GM11168 (cell line): ENCODE measurements at regions not wholly inside any gene's neighbourhood (a gene's known extent, or its start where the extent isn't known, plus 50 kb on each side); places are given as distances from the start of the nearest gene placed in this dataset.

Source experiments
- in situ Hi-C: fragments of 300-500 bp; cut with MboI; formaldehyde crosslinking; loops from one replicate; pipeline ENCODE4 v1.12.0; 2022; ENCODE audit warnings: low sequenced_read_pairs; ENCODE audit not compliant: unreplicated experiment

DNA sequence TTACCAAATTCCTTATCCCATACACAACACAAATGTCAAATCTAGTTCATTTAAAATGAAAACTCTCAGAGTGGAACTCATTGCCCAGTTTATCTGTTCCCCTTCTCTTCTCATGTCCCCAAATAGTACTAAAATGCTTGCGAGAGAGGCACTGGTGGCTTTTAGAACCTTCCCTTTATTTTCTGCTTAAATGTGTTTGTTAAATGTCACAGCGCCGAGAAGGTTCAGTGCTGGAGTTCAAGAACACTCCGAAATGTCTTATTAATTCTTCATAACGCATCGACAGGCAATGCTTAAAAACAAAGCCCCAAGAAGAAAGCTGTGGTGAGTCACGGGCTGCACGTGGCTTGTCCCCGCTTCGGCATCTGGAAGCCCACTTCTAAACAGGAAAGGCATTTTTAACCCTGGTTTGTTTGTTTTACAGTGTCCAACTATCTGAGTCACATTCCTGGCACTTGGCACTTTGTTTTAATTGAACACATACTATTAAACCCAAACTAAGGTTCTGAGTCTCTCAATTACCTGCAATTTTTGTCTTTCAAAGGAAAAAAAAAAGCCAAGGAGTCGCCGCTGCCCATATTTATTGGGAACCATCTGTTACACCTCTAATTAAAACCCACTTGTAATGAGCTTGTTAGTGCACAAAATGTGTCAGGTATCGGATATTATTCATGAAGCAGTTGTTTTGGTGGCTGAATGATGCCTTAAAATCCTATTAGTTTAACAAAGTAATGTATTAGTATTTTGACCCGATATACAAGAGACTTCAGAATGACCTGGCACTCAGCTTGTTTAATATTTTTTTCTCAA is 49.9 kb upstream of the MGMT start:
- in situ Hi-C loops: no loop called here
